K562 (cell line): ENCODE measurements at regions not wholly inside any gene's neighbourhood (a gene's known extent, or its start where the extent isn't known, plus 50 kb on each side); places are given as distances from the start of the nearest gene placed in this dataset.

Experiments
- ATF1 ChIP-seq, 2 experiments: fragments of 450-650 bp in 1 of 2; IDR thresholded peaks; 2 replicates each; pipeline ENCODE4 v1.6.1; 2016; ENCODE audit warnings: missing compliant biosample characterization in 1 of 2, missing genetic modification characterization in 1 of 2
- CUX1 ChIP-seq: fragments of 200-800 bp; sonication (Bioruptor generic); IDR thresholded peaks from 2 replicates; pipeline ENCODE4 v1.6.1; 2016; ENCODE audit warnings: missing genetic modification characterization, missing compliant biosample characterization
- MAFK ChIP-seq: IDR thresholded peaks from 2 replicates; pipeline ENCODE4 v1.6.1; 2011; ENCODE audit warnings: low read length, improper control_type of control experiment
- MEIS2 ChIP-seq: fragments of 450-650 bp; IDR thresholded peaks from 2 replicates; pipeline ENCODE4 v1.6.1; 2014; ENCODE audit warnings: mild to moderate bottlenecking; ENCODE audit not compliant: partially characterized antibody
- MNT ChIP-seq, 2 experiments: fragments of 450-650 bp; conservative IDR thresholded peaks; 2 replicates each; pipeline ENCODE4 v1.6.1; 2017; ENCODE audit warnings: mild to moderate bottlenecking in 2 of 2, moderate library complexity in 2 of 2
- PHF8 ChIP-seq: fragments of 200-600 bp; sonication (generic); IDR thresholded peaks from 2 replicates; pipeline ENCODE4 v1.6.1; 2012; ENCODE audit warnings: mixed run types, mild to moderate bottlenecking, inconsistent platforms, low read length, moderate library complexity, borderline replicate concordance
- TFAP4 ChIP-seq: sonication (generic); formaldehyde crosslinking; IDR thresholded peaks from 2 replicates; pipeline ENCODE4 v1.8.0; 2022; ENCODE audit warnings: missing genetic modification reagents, mild to moderate bottlenecking, moderate library complexity, borderline replicate concordance
- WHSC1 ChIP-seq: IDR thresholded peaks from one replicate; pipeline ENCODE4 v1.6.1; 2012; ENCODE audit warnings: low read length, control low read depth, inconsistent platforms
- ZNF212 ChIP-seq: fragments of 450-650 bp; formaldehyde crosslinking; IDR thresholded peaks from 2 replicates; pipeline ENCODE4 v1.4.0; 2020; ENCODE audit warnings: mild to moderate bottlenecking
- ZNF445 ChIP-seq: fragments of 250-450 bp; sonication (Bioruptor Pico); IDR thresholded peaks from 2 replicates; pipeline ENCODE4 v1.4.0; 2020; ENCODE audit warnings: low read depth, mild to moderate bottlenecking, moderate library complexity
- ZNF644 ChIP-seq: fragments of 200-800 bp; sonication (Bioruptor generic); IDR thresholded peaks from 2 replicates; pipeline ENCODE4 v1.6.1; 2016; ENCODE audit warnings: low read depth, missing genetic modification characterization, missing compliant biosample characterization
- ZNF717 ChIP-seq: fragments of 250-450 bp; sonication (Bioruptor Pico); IDR thresholded peaks from 2 replicates; pipeline ENCODE4 v1.5.0; 2021
- TF ChIP-seq, protein P1 (sequence below): IDR thresholded peaks from 2 replicates; pipeline ENCODE4 v1.6.1; 2014; ENCODE audit warnings: antibody characterized with exemption
- TF ChIP-seq, protein P2 (sequence below), 2 experiments: IDR thresholded peaks in 1 of 2; conservative IDR thresholded peaks in 1 of 2; 2 replicates each; pipeline ENCODE4 v1.6.1; 2016; ENCODE audit warnings: low read depth in 2 of 2, mild to moderate bottlenecking in 1 of 2, missing compliant biosample characterization in 1 of 2, missing genetic modification characterization in 1 of 2, moderate library complexity in 1 of 2

GRCh38 chr3:72322264-72322976 is 525.8 kb downstream of the SHQ1 start (continued):
- no peak for TF ChIP-seq CUX1 (CRISPR knock-in tag)
- no peak for TF ChIP-seq ZNF212 (CRISPR knock-in tag)
- TF ChIP-seq PHF8: no peak
- no peak for TF ChIP-seq ZNF445 (CRISPR knock-in tag)
- TF ChIP-seq, protein P1, sequence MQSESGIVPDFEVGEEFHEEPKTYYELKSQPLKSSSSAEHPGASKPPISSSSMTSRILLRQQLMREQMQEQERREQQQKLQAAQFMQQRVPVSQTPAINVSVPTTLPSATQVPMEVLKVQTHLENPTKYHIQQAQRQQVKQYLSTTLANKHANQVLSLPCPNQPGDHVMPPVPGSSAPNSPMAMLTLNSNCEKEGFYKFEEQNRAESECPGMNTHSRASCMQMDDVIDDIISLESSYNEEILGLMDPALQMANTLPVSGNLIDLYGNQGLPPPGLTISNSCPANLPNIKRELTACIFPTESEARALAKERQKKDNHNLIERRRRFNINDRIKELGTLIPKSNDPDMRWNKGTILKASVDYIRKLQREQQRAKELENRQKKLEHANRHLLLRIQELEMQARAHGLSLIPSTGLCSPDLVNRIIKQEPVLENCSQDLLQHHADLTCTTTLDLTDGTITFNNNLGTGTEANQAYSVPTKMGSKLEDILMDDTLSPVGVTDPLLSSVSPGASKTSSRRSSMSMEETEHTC: 0 out of 2 replicates have a peak, but pooled peaks have one; percentile 15
- TF ChIP-seq WHSC1: no peak
- peak; percentile 34; the same call in 1 of the 2 replicates for TF ChIP-seq TFAP4
- no peak for TF ChIP-seq ZNF717 (CRISPR knock-in tag)
- TF ChIP-seq ZNF644 (tag): peak; percentile 89
- TF ChIP-seq, protein P2, sequence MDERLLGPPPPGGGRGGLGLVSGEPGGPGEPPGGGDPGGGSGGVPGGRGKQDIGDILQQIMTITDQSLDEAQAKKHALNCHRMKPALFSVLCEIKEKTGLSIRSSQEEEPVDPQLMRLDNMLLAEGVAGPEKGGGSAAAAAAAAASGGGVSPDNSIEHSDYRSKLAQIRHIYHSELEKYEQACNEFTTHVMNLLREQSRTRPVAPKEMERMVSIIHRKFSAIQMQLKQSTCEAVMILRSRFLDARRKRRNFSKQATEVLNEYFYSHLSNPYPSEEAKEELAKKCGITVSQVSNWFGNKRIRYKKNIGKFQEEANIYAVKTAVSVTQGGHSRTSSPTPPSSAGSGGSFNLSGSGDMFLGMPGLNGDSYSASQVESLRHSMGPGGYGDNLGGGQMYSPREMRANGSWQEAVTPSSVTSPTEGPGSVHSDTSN (CRISPR knock-in tag; IDR thresholded peaks at IDR 0.05; ENCODE audit: low read depth): no peak
- TF ChIP-seq, protein P2 (tag; conservative IDR thresholded peaks at IDR 0.05; ENCODE audit: low read depth): peak; percentile 51; the same call in 1 of the 2 replicates
- peak; percentile 29; the same call in 1 of the 2 replicates for TF ChIP-seq MAFK
- TF ChIP-seq MEIS2: no peak
- TF ChIP-seq ATF1 (CRISPR knock-in tag; IDR thresholded peaks at IDR 0.05): no peak
- TF ChIP-seq ATF1 (tag; IDR thresholded peaks at IDR 0.05): peak; percentile 71
- TF ChIP-seq MNT (conservative IDR thresholded peaks at IDR 0.05): peak; percentile 69 to 78
